Fibroblast of peridontal ligament (primary cell): ENCODE measurements at regions not wholly inside any gene's neighbourhood (a gene's known extent, or its start where the extent isn't known, plus 50 kb on each side); places are given as distances from the start of the nearest gene placed in this dataset.
"Not testable (repeated sequence)": the region's sequence is repeated elsewhere in the genome, so short reads cannot be mapped to it uniquely, and the experiment has no call there.

Experiments
- DNase-seq: peaks from one replicate; pipeline ENCODE4 v3.0.0-alpha.2; 2010; ENCODE audit errors: extremely low read depth

- DNase-seq: no peak
These were observed 67.6 kb downstream of the HTR1A start for GRCh38 chr5:63894690-63895089.

GRCh38 chr5:63878788-63879187 lies 83.5 kb downstream of the HTR1A start:
- no peak for DNase-seq

- DNase-seq: no peak
These were observed 84.3 kb downstream of the HTR1A start for GRCh38 chr5:63877961-63878360.

GRCh38 chr5:63860379-63860778 lies 101.9 kb downstream of the HTR1A start:
- no peak for DNase-seq

- DNase-seq: no peak
These were observed 108.2 kb downstream of the HTR1A start for GRCh38 chr5:63854076-63854475.

- no peak for DNase-seq
These were observed 119.1 kb downstream of the HTR1A start for GRCh38 chr5:63843190-63843589.

- no peak for DNase-seq
These were observed 124.8 kb downstream of the HTR1A start for GRCh38 chr5:63837437-63837836.

GRCh38 chr5:63831381-63831780 lies 130.9 kb downstream of the HTR1A start:
- DNase-seq: no peak

- DNase-seq: no peak
These were observed 136.3 kb downstream of the HTR1A start for GRCh38 chr5:63825984-63826383.

- DNase-seq: no peak
These were observed 138.7 kb downstream of the HTR1A start for GRCh38 chr5:63823583-63823982.

GRCh38 chr5:63822614-63823013 lies 139.6 kb downstream of the HTR1A start:
- no peak for DNase-seq

GRCh38 chr5:63820577-63820976 lies 141.7 kb downstream of the HTR1A start:
- no peak for DNase-seq

GRCh38 chr5:63812693-63813092 lies 149.6 kb downstream of the HTR1A start:
- no peak for DNase-seq

GRCh38 chr5:63811961-63812360 lies 150.3 kb downstream of the HTR1A start:
- DNase-seq: no peak

- DNase-seq: no peak
These were observed 151.0 kb downstream of the HTR1A start for GRCh38 chr5:63811286-63811685.

GRCh38 chr5:63805151-63805550 lies 157.1 kb downstream of the HTR1A start:
- DNase-seq: no peak

GRCh38 chr5:63803165-63803564 lies 159.1 kb downstream of the HTR1A start:
- no peak for DNase-seq

GRCh38 chr5:63794979-63795378 lies 167.3 kb downstream of the HTR1A start:
- DNase-seq: no peak

- DNase-seq: no peak
These were observed 167.9 kb downstream of the HTR1A start for GRCh38 chr5:63794296-63794695.

- DNase-seq: no peak
These were observed 187.3 kb downstream of the HTR1A start for GRCh38 chr5:63774939-63775338.

- no peak for DNase-seq
These were observed 194.0 kb downstream of the HTR1A start for GRCh38 chr5:63768221-63768620.

GRCh38 chr5:63760965-63761364 lies 201.3 kb downstream of the HTR1A start:
- DNase-seq: no peak

GRCh38 chr5:63743096-63743798 lies 219.0 kb downstream of the HTR1A start:
- DNase-seq: no peak

- not testable (repeated sequence) for DNase-seq
These were observed 229.4 kb downstream of the HTR1A start for GRCh38 chr5:63732880-63733279.
